ENCODE measurements at regions not wholly inside any gene's neighbourhood (a gene's known extent, or its start where the extent isn't known, plus 50 kb on each side); places are given as distances from the start of the nearest gene placed in this dataset.

DNA sequence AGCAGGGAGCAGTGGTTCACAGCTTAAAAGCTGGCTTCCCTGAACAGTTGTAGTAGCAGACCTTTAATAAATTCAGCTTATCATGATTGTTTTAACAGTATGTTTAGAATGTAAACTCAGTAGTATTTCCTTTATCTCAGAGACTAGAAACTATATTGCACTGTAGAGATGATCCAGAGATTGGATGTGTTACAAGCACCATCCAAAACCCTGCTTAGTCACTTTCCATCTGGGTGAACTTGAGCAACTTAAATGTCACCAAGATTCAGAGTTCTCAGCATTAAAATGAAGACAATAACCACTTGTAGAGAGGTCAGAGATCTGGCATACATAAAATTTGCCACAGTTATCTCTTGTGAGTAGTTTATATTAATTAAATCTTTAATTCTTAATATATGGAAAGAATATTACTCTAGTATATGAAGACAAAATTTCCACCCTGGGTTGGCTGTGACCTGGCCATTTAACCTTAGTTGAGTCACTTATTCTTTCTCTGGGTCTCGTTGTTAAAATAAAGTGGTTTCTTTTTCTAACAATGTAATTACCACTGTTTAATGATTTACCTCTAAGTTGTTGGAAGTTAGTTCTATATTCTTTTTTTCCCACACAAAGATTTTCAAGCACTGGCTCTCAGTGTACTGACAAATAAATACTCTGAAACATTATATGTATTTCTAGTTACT is 239.2 kb upstream of the FKBP1C start:
- TF ChIP-seq CEBPB (IDR thresholded peaks at IDR 0.05): no peak

- no peak for TF ChIP-seq MAX (IDR thresholded peaks at IDR 0.05)
- TF ChIP-seq, protein P1, sequence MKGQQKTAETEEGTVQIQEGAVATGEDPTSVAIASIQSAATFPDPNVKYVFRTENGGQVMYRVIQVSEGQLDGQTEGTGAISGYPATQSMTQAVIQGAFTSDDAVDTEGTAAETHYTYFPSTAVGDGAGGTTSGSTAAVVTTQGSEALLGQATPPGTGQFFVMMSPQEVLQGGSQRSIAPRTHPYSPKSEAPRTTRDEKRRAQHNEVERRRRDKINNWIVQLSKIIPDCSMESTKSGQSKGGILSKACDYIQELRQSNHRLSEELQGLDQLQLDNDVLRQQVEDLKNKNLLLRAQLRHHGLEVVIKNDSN (IDR thresholded peaks at IDR 0.05): no peak
- no peak for TF ChIP-seq ZBTB7A (IDR thresholded peaks at IDR 0.05; ENCODE audit: low read depth)
- no peak for TF ChIP-seq YY1 (IDR thresholded peaks at IDR 0.05; ENCODE audit: low read depth)
Observed at GRCh38 chr6:62974452-62974851, 236.8 kb upstream of the FKBP1C start.

- TF ChIP-seq NFIC (IDR thresholded peaks at IDR 0.05) (no peak), CREB1 (IDR thresholded peaks at IDR 0.05; ENCODE audit: low read depth) (no peak), TEAD4 (IDR thresholded peaks at IDR 0.05) (no peak), TAF1 (IDR thresholded peaks at IDR 0.05; ENCODE audit: low read depth) (no peak), TCF12 (IDR thresholded peaks at IDR 0.05; ENCODE audit: low read depth) (no peak), MAX (IDR thresholded peaks at IDR 0.05) (no peak)
- TF ChIP-seq, protein P2, sequence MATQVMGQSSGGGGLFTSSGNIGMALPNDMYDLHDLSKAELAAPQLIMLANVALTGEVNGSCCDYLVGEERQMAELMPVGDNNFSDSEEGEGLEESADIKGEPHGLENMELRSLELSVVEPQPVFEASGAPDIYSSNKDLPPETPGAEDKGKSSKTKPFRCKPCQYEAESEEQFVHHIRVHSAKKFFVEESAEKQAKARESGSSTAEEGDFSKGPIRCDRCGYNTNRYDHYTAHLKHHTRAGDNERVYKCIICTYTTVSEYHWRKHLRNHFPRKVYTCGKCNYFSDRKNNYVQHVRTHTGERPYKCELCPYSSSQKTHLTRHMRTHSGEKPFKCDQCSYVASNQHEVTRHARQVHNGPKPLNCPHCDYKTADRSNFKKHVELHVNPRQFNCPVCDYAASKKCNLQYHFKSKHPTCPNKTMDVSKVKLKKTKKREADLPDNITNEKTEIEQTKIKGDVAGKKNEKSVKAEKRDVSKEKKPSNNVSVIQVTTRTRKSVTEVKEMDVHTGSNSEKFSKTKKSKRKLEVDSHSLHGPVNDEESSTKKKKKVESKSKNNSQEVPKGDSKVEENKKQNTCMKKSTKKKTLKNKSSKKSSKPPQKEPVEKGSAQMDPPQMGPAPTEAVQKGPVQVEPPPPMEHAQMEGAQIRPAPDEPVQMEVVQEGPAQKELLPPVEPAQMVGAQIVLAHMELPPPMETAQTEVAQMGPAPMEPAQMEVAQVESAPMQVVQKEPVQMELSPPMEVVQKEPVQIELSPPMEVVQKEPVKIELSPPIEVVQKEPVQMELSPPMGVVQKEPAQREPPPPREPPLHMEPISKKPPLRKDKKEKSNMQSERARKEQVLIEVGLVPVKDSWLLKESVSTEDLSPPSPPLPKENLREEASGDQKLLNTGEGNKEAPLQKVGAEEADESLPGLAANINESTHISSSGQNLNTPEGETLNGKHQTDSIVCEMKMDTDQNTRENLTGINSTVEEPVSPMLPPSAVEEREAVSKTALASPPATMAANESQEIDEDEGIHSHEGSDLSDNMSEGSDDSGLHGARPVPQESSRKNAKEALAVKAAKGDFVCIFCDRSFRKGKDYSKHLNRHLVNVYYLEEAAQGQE (IDR thresholded peaks at IDR 0.05; ENCODE audit: low read depth): no peak
- TF ChIP-seq, protein P1 (IDR thresholded peaks at IDR 0.05): no peak
Observed at GRCh38 chr6:62976566-62976965, 234.7 kb upstream of the FKBP1C start.

DNA sequence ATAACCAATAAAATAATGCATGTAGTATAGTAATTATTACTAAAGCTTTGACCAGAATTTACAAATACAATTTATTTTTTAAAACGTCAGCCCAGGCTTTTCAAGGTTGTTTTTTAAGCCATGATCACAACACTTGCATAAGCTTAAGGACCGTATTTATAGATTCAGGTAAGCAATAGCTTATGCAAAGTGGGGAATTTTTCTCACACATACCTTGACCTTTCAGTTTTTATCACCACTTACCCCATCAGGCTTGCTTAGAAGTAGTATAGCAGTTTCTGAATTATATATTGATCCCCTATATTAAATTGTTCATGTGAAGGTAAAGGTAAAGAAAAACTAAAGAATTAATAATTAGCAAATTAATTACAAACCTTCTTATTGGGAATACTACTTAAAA is 232.3 kb upstream of the FKBP1C start:
- no peak for TF ChIP-seq TEAD4 (IDR thresholded peaks at IDR 0.05)
- TF ChIP-seq CEBPB (IDR thresholded peaks at IDR 0.05): no peak
- TF ChIP-seq MAX (IDR thresholded peaks at IDR 0.05): no peak
- no peak for TF ChIP-seq YY1 (IDR thresholded peaks at IDR 0.05; ENCODE audit: low read depth)
- no peak for TF ChIP-seq EGR1 (IDR thresholded peaks at IDR 0.05)
- TF ChIP-seq RAD21 (IDR thresholded peaks at IDR 0.05; ENCODE audit: low read depth): no peak
- TF ChIP-seq TCF12 (IDR thresholded peaks at IDR 0.05; ENCODE audit: low read depth): no peak
- no peak for TF ChIP-seq CREB1 (IDR thresholded peaks at IDR 0.05; ENCODE audit: low read depth)
- TF ChIP-seq EP300 (IDR thresholded peaks at IDR 0.05; ENCODE audit: borderline replicate concordance): no peak
- TF ChIP-seq NFIC (IDR thresholded peaks at IDR 0.05): no peak
- no peak for TF ChIP-seq ZBTB7A (IDR thresholded peaks at IDR 0.05; ENCODE audit: low read depth)
- no peak for TF ChIP-seq TAF1 (IDR thresholded peaks at IDR 0.05; ENCODE audit: low read depth)
- TF ChIP-seq FOXM1 (IDR thresholded peaks at IDR 0.05; ENCODE audit: borderline replicate concordance, low read depth): no peak
- TF ChIP-seq, protein P2 (IDR thresholded peaks at IDR 0.05; ENCODE audit: low read depth): no peak

DNA sequence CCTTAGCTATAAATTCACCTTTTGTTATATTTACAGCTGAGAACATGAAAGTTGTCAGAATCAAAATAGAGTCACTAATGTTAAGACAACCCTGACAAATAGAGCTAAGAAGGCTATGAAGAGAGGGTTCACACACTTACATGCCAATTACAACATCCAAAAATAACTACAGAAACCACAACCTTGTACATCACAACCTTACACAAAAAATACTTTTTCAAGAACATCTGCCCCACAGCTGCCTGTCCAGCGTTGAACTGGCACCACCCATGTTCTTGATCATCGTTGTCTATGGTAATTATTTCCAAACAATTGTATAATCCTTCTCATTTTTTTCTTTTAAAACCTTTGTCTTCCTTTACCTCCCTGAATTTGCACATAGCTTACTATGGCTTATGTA is 231.2 kb upstream of the FKBP1C start:
- TF ChIP-seq, protein P2 (IDR thresholded peaks at IDR 0.05; ENCODE audit: low read depth): no peak
- TF ChIP-seq, protein P1 (IDR thresholded peaks at IDR 0.05): no peak
- TF ChIP-seq YY1 (IDR thresholded peaks at IDR 0.05; ENCODE audit: low read depth) (no peak), RAD21 (IDR thresholded peaks at IDR 0.05; ENCODE audit: low read depth) (no peak), CEBPB (IDR thresholded peaks at IDR 0.05) (no peak), EGR1 (IDR thresholded peaks at IDR 0.05) (no peak), EP300 (IDR thresholded peaks at IDR 0.05; ENCODE audit: borderline replicate concordance) (no peak), TEAD4 (IDR thresholded peaks at IDR 0.05) (no peak), CREB1 (IDR thresholded peaks at IDR 0.05; ENCODE audit: low read depth) (no peak), TCF12 (IDR thresholded peaks at IDR 0.05; ENCODE audit: low read depth) (no peak), NFIC (IDR thresholded peaks at IDR 0.05) (no peak), ZBTB7A (IDR thresholded peaks at IDR 0.05; ENCODE audit: low read depth) (no peak), TAF1 (IDR thresholded peaks at IDR 0.05; ENCODE audit: low read depth) (no peak), MAX (IDR thresholded peaks at IDR 0.05) (no peak)
